GM20000 (cell line): ENCODE measurements at regions not wholly inside any gene's neighbourhood (a gene's known extent, or its start where the extent isn't known, plus 50 kb on each side); places are given as distances from the start of the nearest gene placed in this dataset.

ENCODE experiments used
- DNase-seq: peaks from one replicate; pipeline ENCODE4 v3.0.0; 2012; ENCODE audit warnings: low spot score
- CTCF ChIP-seq: IDR thresholded peaks from 2 replicates; pipeline ENCODE4 v1.5.1; 2012; ENCODE audit warnings: mild to moderate bottlenecking, control low read depth; ENCODE audit errors: extremely low read depth, missing control alignments

DNA sequence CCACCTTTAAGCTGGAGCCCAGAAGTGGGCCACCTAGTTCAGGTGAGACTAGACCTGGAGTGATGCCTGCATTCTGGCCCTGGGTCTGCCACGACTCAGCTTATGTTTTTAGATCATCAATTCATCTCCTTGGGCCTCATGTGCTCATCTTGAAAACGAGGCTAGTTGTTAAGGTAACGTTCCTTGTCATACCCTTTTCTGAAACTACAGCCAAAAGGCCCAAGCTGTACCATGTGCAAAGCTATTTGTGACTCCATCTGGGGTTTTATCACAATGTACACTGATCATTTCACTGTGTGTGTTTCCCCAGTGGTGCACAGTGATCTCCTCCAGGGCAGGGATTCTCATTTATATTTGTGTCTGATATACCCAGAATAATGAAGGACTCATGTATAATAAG, 138.4 kb upstream of the COPS8 start:
- DNase-seq, result no peak
- no peak for TF ChIP-seq CTCF

GRCh38 chr2:236947896-236948295, 137.8 kb upstream of the COPS8 start:
- TF ChIP-seq CTCF, result no peak
- DNase-seq, result no peak

DNA sequence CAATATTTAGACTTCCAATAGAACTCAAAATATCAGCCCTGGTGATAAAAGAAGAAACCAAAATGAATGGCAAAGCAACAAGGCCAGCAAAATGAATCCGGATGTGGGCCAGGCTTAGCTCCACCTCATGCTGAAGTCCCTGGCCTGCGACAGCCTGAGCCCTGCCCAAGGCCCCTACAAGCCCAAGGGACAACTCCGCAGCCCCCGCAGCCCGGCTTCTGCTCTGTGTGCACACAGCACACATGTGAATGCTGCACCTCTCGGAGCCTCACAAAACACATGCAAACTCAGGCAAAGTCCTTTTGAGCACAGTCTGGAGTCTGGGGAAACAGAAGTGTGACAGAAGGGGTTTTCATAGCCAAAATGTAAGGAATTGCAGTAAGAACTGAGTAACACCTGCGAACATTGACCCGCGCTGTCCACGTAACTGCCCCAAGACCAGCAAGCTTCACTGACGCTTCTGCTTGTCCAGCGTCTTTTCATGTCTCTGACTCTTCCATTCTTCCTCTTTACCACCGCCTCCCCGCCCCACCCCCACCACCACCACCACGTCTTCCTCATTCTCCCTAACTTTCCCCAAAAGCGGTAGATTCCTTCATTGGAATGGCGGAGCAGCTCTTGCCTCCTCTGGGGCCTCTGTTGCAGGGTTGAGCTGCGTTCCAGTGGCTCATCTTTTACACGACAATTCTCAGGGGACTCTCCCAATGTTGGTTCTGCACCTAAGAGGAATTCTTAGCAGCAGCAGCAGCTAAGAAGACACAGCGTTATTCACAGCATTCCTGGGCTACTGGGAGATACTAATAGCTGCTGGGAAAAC, 136.4 kb upstream of the COPS8 start:
- TF ChIP-seq CTCF, result no peak

DNA sequence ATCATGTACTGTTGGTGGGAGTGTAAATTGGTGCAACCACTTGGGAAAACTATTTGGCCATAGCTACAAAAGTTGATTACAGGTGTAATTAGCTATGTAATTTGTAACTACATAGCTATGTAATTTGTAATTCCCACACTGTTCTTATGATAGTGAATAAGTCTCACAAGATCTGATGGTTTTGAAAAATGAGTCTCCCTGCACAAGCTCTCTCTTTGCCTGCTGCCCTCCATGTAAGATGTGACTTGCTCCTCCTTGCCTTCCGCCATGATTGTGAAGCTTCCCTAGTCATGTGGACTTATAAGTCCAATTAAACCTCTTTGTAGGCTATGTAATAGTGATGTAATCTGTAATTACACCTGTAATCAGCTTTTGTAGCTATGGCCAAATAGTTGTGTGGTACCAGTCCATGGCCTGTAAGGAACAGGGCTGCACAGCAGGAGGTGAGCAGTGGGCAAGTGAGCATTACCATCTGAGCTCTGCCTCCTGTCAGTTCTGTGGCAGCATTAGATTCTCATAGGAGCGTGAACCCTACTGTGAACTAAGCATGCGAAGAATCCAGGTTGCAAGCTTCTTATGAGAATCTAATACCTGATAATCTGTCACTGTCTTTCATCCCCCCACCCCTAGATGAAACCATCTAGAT, 133.7 kb upstream of the COPS8 start:
- DNase-seq, result no peak
- no peak for TF ChIP-seq CTCF

More for the DNA sequence above, 136.4 kb upstream of the COPS8 start:
- DNase-seq, result no peak

DNA sequence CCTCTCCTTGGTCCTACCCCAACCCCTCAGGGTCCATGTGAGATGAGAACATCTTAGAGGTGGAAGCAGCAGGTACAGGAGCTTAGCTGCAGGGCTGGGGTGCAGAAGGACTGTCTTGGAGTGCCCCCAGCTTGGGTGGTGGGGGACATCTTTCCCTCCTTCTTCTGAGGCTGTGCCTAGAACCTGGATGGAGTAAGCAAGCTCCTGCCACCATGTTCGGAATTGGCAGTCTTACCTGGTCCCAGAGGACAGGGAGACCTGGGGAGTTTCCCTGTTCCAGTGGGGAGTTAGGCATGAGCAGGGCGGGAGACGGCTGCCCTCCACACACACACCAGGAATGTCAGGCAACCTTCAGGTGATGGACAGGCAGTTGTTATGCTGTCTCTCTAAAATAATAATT, 131.0 kb upstream of the COPS8 start:
- DNase-seq, result no peak
- no peak for TF ChIP-seq CTCF

DNA sequence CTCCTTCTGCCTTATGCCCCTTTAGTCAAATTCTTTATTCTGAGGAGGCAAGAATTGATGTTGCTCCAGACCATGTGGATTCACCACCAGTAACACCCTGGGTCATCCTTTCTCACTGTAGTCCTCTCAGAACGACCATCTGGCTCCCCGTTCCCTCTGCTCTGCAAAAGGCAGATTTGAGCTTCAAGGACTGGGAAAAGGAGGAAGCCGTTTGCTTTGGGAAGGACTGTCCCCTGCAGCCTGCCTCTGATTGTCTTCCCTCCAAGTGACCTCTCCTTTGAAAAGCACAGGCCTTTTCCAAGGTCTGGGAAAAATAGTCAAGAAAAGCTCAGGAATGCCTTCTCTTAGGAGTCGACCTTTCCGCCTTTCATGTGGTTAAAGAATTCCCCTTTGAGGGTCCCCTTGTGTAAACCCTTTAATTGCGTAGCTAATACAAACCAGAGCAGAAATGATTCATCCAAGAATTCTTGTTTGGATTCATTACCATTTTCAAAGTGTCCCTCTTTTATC, 130.1 kb upstream of the COPS8 start:
- TF ChIP-seq CTCF, result no peak
- no peak for DNase-seq

GRCh38 chr2:236956031-236956618, 129.6 kb upstream of the COPS8 start:
- TF ChIP-seq CTCF, result no peak
- no peak for DNase-seq
